NCI-H748 (cell line): ENCODE measurements at regions not wholly inside any gene's neighbourhood (a gene's known extent, or its start where the extent isn't known, plus 50 kb on each side); places are given as distances from the start of the nearest gene placed in this dataset.
A peak's percentile ranks its signal among the peaks of the same experiment; 100 is the strongest.

Source experiments
- DNase-seq: peaks from one replicate; lab custom pipeline; 2025; ENCODE audit not compliant: unreplicated experiment; lab: John Stamatoyannopoulos, UW

- DNase-seq = no peak
These were observed 256.2 kb downstream of the SKIDA1 start for GRCh38 chr10:21269289-21269688.

GRCh38 chr10:21265622-21266021 lies 259.9 kb downstream of the SKIDA1 start:
- no peak for DNase-seq

- DNase-seq = no peak
These were observed 261.2 kb downstream of the SKIDA1 start for GRCh38 chr10:21264271-21264670.

GRCh38 chr10:21263839-21264238 lies 261.6 kb downstream of the SKIDA1 start:
- no peak for DNase-seq

- DNase-seq = no peak
These were observed 262.1 kb downstream of the SKIDA1 start for GRCh38 chr10:21263263-21263803.

GRCh38 chr10:21261842-21262294 lies 263.6 kb downstream of the SKIDA1 start:
- no peak for DNase-seq

- no peak for DNase-seq
These were observed 264.9 kb downstream of the SKIDA1 start for GRCh38 chr10:21260506-21261149.

GRCh38 chr10:21260066-21260465 lies 265.4 kb downstream of the SKIDA1 start:
- DNase-seq = no peak

GRCh38 chr10:21257919-21258318 lies 267.6 kb downstream of the SKIDA1 start:
- no peak for DNase-seq

- DNase-seq = no peak
These were observed 268.3 kb downstream of the SKIDA1 start for GRCh38 chr10:21257191-21257590.

GRCh38 chr10:21249435-21249834 lies 276.0 kb downstream of the SKIDA1 start:
- no peak for DNase-seq

GRCh38 chr10:21247592-21247991 lies 277.9 kb downstream of the SKIDA1 start:
- DNase-seq = no peak

GRCh38 chr10:21246178-21246577 lies 279.3 kb downstream of the SKIDA1 start:
- DNase-seq = no peak

GRCh38 chr10:21243748-21244257 lies 281.7 kb downstream of the SKIDA1 start:
- DNase-seq = no peak

GRCh38 chr10:21242915-21243314 lies 282.6 kb downstream of the SKIDA1 start:
- DNase-seq = no peak

GRCh38 chr10:21238717-21239116 lies 286.8 kb downstream of the SKIDA1 start:
- peak; percentile 91 for DNase-seq

GRCh38 chr10:21238044-21238443 lies 287.4 kb downstream of the SKIDA1 start:
- DNase-seq = peak; percentile 69

- no peak for DNase-seq
These were observed 290.7 kb downstream of the SKIDA1 start for GRCh38 chr10:21234761-21235160.

GRCh38 chr10:21230219-21230618 lies 295.3 kb downstream of the SKIDA1 start:
- DNase-seq = no peak

GRCh38 chr10:21217748-21218367 lies 307.6 kb downstream of the SKIDA1 start:
- DNase-seq = no peak

- no peak for DNase-seq
These were observed 308.4 kb downstream of the SKIDA1 start for GRCh38 chr10:21217107-21217506.

GRCh38 chr10:21214329-21214728 lies 311.2 kb downstream of the SKIDA1 start:
- no peak for DNase-seq
